Middle frontal gyrus (tissue), 1 donor: ENCODE measurements at regions not wholly inside any gene's neighbourhood (a gene's known extent, or its start where the extent isn't known, plus 50 kb on each side); places are given as distances from the start of the nearest gene placed in this dataset.

Experiments used
- DNase-seq: peaks from one replicate; pipeline ENCODE4 v3.0.0-alpha.2; 2015; ENCODE audit warnings: low spot score; ENCODE audit errors: extremely low spot score

- DNase-seq = no peak
Measured at GRCh38 chr11:92892802-92893684, 76.4 kb upstream of the MTNR1B start.

DNA sequence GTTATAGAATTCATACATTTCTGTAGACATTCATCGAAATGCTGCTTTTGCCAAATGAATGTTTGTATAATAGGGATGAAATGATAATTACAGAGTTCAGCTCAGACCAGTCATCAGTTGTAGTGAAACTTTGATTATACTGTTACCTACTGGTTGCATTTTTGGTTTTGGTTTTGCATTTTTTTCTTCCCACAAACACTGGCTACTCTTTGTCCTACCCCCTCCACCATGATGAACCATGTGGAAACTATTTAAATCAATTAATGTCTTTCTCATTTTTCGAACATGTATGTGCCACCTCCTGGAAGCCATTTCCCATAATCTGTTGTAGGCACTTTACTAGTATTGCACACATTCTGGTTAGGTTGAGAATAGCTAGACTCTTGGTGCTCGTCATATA is 75.3 kb upstream of the MTNR1B start:
- no peak for DNase-seq

GRCh38 chr11:92897487-92897886 is 72.0 kb upstream of the MTNR1B start:
- DNase-seq = no peak

GRCh38 chr11:92902417-92902816 is 67.0 kb upstream of the MTNR1B start:
- no peak for DNase-seq

DNA sequence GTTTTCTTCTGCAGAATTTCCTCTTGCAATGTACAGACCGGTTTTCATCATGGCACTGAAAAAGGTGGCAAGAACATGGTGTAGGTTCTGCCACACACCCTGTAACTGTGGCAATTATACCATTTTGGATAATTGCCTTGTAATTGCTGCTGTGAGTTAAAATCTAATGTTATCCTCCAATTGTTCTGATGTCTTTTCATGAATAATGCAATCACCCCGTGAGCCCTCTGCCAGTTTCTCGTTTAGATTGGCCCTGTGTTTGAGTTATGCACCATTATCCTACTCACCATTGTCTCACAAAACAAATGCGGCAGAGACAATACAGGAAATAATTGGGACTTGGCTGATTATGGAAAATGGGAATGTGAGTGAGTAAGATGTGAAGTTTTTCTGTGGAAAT is 61.8 kb upstream of the MTNR1B start:
- no peak for DNase-seq

GRCh38 chr11:92909214-92909613 is 60.2 kb upstream of the MTNR1B start:
- no peak for DNase-seq

- DNase-seq = no peak
Measured at GRCh38 chr11:92911478-92911877, 58.0 kb upstream of the MTNR1B start.

DNA sequence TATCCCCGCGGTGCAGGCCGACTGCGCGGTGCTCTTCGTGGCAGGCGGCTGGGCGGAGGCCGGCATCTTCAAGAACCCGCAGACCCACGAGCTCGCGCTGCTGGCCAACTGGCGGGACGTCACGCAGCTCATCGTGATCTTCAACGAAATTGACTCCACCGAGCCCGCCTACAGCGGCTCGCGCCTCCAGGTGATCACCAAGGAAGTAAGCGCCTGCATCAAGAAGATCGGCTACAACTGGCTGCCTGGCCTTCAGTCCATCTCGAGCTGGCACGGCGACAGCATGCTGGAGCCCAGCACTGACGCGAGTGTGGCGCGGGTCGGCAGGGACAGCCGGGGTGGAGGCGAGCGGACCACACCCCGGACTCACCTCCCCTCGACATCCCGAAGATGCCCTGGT is 53.9 kb upstream of the MTNR1B start:
- DNase-seq = no peak

- DNase-seq = no peak
Measured at GRCh38 chr11:92916299-92916698, 53.2 kb upstream of the MTNR1B start.

- no peak for DNase-seq
Measured at GRCh38 chr11:92917927-92918326, 51.5 kb upstream of the MTNR1B start.

- DNase-seq = no peak
Measured at GRCh38 chr11:92919048-92919447, 50.4 kb upstream of the MTNR1B start.
